ENCODE measurements at regions not wholly inside any gene's neighbourhood (a gene's known extent, or its start where the extent isn't known, plus 50 kb on each side); places are given as distances from the start of the nearest gene placed in this dataset.

- Histone ChIP-seq H3K4me3 (ENCODE audit: insufficient read depth, low read length, poor library complexity, severe bottlenecking) (no peak overlapping the region), H3K9me3 (ENCODE audit: insufficient read depth, low read length) (no peaks in the 10 kb centered on the region), H3F3A (ENCODE audit: insufficient read depth) (no peaks in the 10 kb centered on the region), H3K27ac (ENCODE audit: low read depth, low read length) (no peak overlapping the region), H2AFZ (ENCODE audit: low read depth, low read length, severe bottlenecking) (no peak overlapping the region), H3K9ac (ENCODE audit: low read length) (no peak overlapping the region), H3K79me2 (ENCODE audit: insufficient read depth, low read length) (no peaks in the 10 kb centered on the region), H3K9me2 (replicated peaks; ENCODE audit: insufficient read depth, low read length) (no peaks in the 10 kb centered on the region), H3K27me3 (ENCODE audit: low read length) (no peaks in the 10 kb centered on the region), H3K36me3 (ENCODE audit: low read length) (no peaks in the 10 kb centered on the region), H3K4me2 (ENCODE audit: low read depth, low read length, poor library complexity, severe bottlenecking) (no peak overlapping the region), H4K20me1 (ENCODE audit: low read depth, low read length) (no peaks in the 10 kb centered on the region)
- TF ChIP-seq EZH2phosphoT487 (conservative IDR thresholded peaks at IDR 0.05; ENCODE audit: low read length) (no peak), CTCF (IDR thresholded peaks at IDR 0.05; ENCODE audit: insufficient read depth, low read length, poor library complexity, severe bottlenecking) (no peak)
These were observed 670.2 kb downstream of the SEMA5A start for GRCh38 chr5:8875722-8876121.

DNA sequence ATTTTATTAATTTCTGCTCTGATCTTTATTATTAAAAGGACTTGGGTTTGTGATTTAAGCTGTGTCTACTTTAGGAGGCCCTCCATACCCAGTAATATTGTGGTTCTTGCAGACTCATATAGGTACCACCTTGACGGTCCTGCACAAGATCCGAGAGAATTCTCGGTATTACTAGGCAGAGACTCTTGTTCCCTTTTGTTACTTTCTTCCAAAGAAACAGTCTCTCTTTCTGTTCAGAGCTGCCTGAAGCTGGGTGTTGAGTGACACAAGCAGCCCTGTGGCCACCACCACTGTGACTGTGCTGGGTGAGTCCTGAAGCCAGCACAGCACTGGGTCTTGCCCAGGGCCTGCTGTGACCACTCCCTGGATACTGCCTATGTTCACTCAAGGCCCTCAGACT, 666.6 kb downstream of the SEMA5A start:
- Histone ChIP-seq H2AFZ (ENCODE audit: low read depth, low read length, severe bottlenecking) (no peak overlapping the region), H3K79me2 (ENCODE audit: insufficient read depth, low read length) (no peaks in the 10 kb centered on the region), H3K4me2 (ENCODE audit: low read depth, low read length, poor library complexity, severe bottlenecking) (no peak overlapping the region), H3K9me2 (replicated peaks; ENCODE audit: insufficient read depth, low read length) (no peaks in the 10 kb centered on the region), H3K4me3 (ENCODE audit: insufficient read depth, low read length, poor library complexity, severe bottlenecking) (no peak overlapping the region), H3K9ac (ENCODE audit: low read length) (no peak overlapping the region), H3F3A (ENCODE audit: insufficient read depth) (no peaks in the 10 kb centered on the region), H3K9me3 (ENCODE audit: insufficient read depth, low read length) (no peaks in the 10 kb centered on the region), H3K27ac (ENCODE audit: low read depth, low read length) (no peak overlapping the region), H3K36me3 (ENCODE audit: low read length) (no peaks in the 10 kb centered on the region), H3K27me3 (ENCODE audit: low read length) (no peaks in the 10 kb centered on the region), H4K20me1 (ENCODE audit: low read depth, low read length) (no peaks in the 10 kb centered on the region)
- TF ChIP-seq EZH2phosphoT487 (conservative IDR thresholded peaks at IDR 0.05; ENCODE audit: low read length) = no peak
- TF ChIP-seq CTCF (IDR thresholded peaks at IDR 0.05; ENCODE audit: insufficient read depth, low read length, poor library complexity, severe bottlenecking) = no peak

DNA sequence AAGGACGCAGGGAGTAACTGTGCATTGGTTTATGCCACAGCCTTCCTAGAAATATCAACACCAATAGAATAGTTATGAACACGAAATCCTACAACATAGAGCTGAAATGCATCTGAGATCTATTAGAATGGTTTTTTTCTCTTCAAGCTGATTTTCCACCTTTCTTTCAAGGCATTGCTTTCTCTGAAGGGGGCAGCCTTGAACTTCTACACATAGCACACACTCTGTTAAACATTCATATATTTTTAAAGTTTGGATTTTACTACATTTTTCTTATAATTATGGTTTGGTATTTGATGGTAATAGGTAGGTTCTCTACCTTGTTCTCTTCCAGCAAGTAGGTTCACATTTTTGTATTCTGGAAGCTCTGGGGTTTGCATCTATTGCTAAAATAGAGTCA, 661.8 kb downstream of the SEMA5A start:
- no peaks in the 10 kb centered on the region for H3K9me3 ChIP-seq (ENCODE audit: insufficient read depth, low read length)
- no peak overlapping the region for H2AFZ ChIP-seq (ENCODE audit: low read depth, low read length, severe bottlenecking)
- H3K27ac ChIP-seq (ENCODE audit: low read depth, low read length) = no peak overlapping the region
- no peaks in the 10 kb centered on the region for H3F3A ChIP-seq (ENCODE audit: insufficient read depth)
- no peaks in the 10 kb centered on the region for H3K27me3 ChIP-seq (ENCODE audit: low read length)
- no peaks in the 10 kb centered on the region for H3K36me3 ChIP-seq (ENCODE audit: low read length)
- no peaks in the 10 kb centered on the region for H3K9me2 ChIP-seq (replicated peaks; ENCODE audit: insufficient read depth, low read length)
- H3K9ac ChIP-seq (ENCODE audit: low read length) = no peak overlapping the region
- H3K4me2 ChIP-seq (ENCODE audit: low read depth, low read length, poor library complexity, severe bottlenecking) = no peak overlapping the region
- TF ChIP-seq EZH2phosphoT487 (conservative IDR thresholded peaks at IDR 0.05; ENCODE audit: low read length) (no peak), CTCF (IDR thresholded peaks at IDR 0.05; ENCODE audit: insufficient read depth, low read length, poor library complexity, severe bottlenecking) (no peak)
- H3K4me3 ChIP-seq (ENCODE audit: insufficient read depth, low read length, poor library complexity, severe bottlenecking) = no peak overlapping the region
- no peaks in the 10 kb centered on the region for H3K79me2 ChIP-seq (ENCODE audit: insufficient read depth, low read length)
- H4K20me1 ChIP-seq (ENCODE audit: low read depth, low read length) = no peaks in the 10 kb centered on the region

DNA sequence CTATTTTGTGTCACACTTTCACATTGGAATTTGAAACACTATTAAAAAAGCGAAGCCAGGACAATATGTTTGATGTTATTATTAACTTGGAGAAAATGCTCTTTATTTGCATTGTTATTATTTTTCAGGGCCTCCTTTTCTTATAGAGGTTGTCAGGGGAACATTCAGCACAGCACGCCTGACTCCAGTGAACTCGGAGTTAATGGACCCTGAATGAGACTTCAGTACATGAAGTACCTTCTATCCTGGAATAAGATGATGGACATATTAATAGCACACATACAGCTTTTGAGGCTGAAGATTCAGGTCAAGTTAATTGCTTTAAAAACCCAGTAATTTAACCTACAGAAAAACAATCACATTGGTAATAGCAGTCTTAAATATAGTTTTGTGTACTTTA, 652.9 kb downstream of the SEMA5A start:
- no peaks in the 10 kb centered on the region for H3K9me3 ChIP-seq (ENCODE audit: insufficient read depth, low read length)
- no peak overlapping the region for H3K4me2 ChIP-seq (ENCODE audit: low read depth, low read length, poor library complexity, severe bottlenecking)
- H3K79me2 ChIP-seq (ENCODE audit: insufficient read depth, low read length) = no peaks in the 10 kb centered on the region
- TF ChIP-seq CTCF (IDR thresholded peaks at IDR 0.05; ENCODE audit: insufficient read depth, low read length, poor library complexity, severe bottlenecking) = no peak
- no peak for TF ChIP-seq EZH2phosphoT487 (conservative IDR thresholded peaks at IDR 0.05; ENCODE audit: low read length)
- no peaks in the 10 kb centered on the region for H3K27me3 ChIP-seq (ENCODE audit: low read length)
- H3K9me2 ChIP-seq (replicated peaks; ENCODE audit: insufficient read depth, low read length) = no peaks in the 10 kb centered on the region
- no peak overlapping the region for H3K4me3 ChIP-seq (ENCODE audit: insufficient read depth, low read length, poor library complexity, severe bottlenecking)
- H4K20me1 ChIP-seq (ENCODE audit: low read depth, low read length) = no peaks in the 10 kb centered on the region
- H3F3A ChIP-seq (ENCODE audit: insufficient read depth) = no peaks in the 10 kb centered on the region
- H3K9ac ChIP-seq (ENCODE audit: low read length) = no peak overlapping the region
- H3K36me3 ChIP-seq (ENCODE audit: low read length) = no peaks in the 10 kb centered on the region
- no peak overlapping the region for H2AFZ ChIP-seq (ENCODE audit: low read depth, low read length, severe bottlenecking)
- no peak overlapping the region for H3K27ac ChIP-seq (ENCODE audit: low read depth, low read length)
